ENCODE measurements at regions not wholly inside any gene's neighbourhood (a gene's known extent, or its start where the extent isn't known, plus 50 kb on each side); places are given as distances from the start of the nearest gene placed in this dataset.

DNA sequence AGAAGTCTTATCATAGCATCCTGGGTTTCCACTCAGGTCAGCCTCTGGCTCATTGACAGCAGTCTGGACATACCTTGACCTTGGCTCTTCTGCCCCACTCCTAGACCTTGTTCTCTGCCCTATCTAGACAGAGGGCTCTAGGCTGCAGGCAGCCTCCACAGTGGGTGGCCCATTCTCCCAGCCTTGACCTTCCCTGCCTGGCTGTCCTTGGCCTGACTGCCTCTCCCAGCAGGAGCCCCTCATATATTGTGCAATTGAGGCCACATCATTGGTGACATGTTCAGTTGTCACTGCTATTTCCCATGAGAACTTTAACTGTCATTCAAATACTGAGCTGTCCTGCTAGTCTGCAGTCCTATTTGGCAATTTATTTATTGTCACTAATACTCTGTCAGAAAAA is 503.4 kb downstream of the PLXNA4 start:
- no peak for DNase-seq
- intact Hi-C loops (cut with DNase I): no loop called here

DNA sequence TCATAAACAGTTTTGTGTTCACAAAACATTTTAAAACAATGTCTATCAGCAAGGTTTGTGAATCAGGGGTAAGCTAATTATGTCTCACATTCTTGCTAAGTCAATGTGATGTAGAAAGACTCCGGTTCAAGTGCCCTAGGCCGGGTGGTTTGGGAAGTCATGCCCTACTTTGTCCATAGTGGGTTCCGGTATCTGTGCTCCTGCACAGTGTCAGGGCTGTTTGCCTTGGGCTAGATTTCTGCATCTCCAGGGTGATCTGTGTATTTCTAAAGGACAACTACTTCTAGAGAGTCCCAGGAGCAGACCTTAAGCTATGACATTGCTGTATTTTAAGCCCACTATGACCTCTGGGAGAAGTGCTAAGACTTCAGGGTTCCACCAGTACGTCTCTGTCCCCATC is 504.1 kb downstream of the PLXNA4 start:
- intact Hi-C loops (cut with DNase I): no loop called here
- DNase-seq: no peak

DNA sequence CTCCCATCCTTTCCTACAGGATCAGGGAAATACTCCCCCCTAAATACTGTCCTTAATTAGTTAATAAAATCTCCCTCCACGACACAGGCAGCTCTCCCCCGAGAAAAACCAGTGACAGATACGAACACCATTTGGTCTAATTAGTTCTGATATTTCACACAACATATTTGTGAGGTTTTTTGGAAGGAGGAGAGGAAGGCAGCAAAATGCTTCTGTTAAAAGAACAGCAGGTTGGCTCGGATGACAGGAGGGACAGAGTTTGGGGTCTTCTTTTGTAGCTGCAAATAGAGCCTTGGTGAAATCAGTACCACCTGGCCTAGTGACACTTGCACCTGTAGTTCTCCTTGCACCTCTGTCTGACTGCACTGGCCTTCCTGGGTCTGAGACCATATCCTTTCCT is 507.0 kb downstream of the PLXNA4 start:
- no peak for DNase-seq
- intact Hi-C loops (cut with DNase I): no loop called here

DNA sequence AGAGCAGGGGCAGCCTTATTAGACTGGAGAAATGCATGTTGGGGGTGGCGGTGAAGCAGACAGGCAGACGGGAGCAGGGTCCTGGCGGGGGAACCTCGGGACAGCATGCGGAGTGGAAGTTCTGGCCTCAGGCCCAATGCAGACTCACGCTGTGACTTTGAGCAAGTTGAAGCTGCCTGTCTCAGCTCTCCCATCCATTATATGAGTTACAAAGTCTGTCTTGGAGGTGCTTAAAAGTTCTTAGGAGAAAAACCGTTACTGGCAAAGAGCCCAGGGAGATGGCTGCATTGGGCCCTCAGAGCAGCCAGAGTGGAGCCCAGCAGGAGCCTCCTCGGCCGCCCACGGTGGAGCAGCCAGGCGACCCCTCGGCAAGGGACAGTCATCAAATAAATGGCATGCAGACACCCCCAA is 509.5 kb downstream of the PLXNA4 start:
- peak in 17 of 42 donors; percentile 5 to 69 (median 36) for DNase-seq
- intact Hi-C loops (cut with DNase I): no loop called here

DNA sequence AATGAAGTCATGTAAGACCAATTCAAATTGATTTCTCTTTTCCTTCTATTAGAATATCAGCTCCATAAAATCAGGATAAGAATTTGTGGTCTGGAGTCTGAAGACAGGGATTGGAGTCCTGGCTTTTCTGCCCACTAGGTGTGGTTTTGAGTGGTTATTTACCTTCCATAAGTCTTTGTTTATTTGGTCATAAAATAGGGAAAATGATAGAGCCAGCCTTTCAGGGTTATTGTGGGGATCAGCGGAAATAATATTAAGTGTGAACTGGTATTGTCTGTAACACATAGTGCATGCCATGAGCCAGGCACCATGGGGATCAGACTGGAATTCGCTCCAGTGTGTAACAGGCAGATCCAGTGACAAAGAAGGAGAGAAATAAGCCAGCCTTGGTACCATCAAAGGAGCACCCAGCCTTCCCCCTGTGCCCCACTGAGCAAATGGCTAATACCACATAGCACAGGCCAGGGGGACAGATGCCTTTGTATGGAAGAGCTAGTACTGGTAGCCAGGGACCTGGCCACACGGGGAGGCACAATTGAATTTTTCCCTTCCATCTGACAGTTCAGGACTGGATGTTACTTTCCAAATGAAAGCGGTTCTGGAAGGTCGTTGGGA is 509.7 kb upstream of the PODXL start:
- intact Hi-C loops (cut with DNase I): no loop called here
- peak in 3 of 42 donors; percentile 10 to 42 (median 36) for DNase-seq

DNA sequence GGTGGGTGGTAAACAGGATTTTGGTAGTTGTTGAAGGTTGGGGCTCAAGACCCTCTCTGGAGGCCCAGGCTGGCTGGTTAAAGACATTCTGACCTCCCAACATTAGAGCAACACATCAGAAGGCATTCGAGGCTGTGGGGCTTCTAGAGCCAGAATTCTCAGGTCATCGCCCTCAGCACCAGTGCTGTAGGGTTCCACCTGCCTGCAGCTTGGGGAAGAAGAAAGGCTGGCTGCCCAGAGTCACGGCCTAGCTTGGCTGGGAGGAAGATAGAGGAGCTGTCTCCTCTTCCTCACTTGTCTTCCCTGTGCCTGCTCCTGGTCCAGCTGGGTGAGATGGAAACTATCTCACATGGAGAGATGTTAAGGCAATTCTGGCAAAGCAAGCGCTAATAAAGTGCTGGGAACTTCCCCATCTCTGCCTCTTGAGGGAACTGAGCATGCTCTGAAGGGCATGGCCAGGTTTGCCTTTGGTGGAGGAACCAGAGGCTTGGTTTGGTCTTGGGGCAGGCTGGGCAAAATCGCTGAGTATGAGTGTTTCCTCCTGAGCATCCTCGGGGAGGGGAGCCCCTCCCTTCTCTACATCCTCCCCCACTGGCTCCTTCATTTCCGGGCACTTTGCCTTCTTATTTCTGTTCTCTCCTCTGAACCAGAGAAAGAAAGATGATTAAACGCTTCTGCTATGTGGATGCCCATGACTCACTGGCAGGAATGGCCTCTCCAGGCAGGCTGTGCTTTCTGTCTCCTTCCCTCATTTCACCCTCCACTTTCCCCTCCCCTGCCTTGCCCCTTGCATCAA is 509.0 kb upstream of the PODXL start:
- intact Hi-C loops (cut with DNase I): no loop called here
- peak in 11 of 42 donors; percentile 18 to 79 (median 50) for DNase-seq

DNA sequence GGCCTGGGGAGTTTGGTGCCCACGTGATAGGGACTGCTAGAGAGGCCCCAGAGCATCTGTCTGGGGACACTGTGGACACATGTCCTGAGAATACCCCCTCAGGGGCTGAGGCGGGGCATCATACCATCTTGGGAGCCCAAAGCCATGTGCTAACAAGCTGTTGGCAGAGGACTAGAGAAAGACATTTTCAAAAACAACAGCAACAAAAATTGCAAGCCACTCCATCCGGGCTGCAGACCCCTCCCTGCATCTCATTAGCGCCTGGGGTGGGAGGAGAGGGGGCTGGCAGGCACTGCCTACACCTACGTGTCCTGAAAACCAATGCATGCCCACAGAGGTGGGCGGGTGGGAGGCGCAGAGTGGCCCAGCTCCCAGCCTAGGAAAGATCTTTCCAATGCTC is 507.4 kb upstream of the PODXL start:
- peak in 2 of 42 donors; percentile 10 to 25 for DNase-seq
- intact Hi-C loops (cut with DNase I): no loop called here

DNA sequence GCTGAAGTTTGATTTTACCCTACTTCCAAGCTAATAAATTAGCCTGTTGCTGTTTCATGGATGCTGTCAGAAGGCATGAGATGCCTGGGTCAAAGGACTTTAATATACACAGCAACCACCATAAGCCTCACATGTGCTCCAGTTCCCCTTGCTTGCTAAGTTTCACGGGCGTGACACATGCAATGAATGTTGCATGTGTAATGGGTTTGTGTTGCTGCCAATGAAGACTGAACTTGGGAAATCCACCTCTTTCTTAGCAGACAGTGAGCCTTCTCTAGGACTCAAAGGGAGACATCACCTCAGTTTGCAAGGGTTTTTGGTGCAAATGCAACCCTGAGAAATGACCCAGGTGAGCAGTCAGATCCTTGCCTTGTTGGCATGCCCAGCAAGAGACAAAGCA is 505.5 kb upstream of the PODXL start:
- DNase-seq: peak in 2 of 42 donors; percentile 8 to 25
- intact Hi-C loops (cut with DNase I): no loop called here

DNA sequence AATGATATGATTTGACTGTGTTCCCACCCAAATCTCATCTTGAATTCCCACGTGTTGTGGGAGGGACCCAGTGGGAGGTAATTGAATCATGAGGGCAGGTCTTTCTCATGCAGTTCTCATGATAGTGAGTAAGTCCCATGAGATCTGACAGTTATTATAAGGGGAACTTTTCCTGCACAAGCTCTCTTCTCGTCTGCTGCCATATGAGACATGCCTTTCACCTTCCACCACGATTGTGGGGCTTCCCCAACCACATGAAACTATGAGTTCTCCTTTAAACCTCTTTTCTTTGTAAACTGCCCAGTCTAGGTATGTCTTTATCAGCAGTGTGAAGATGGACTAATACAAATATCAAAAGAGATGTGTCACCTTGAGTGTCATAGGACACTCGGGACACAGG is 502.7 kb upstream of the PODXL start:
- intact Hi-C loops (cut with DNase I): no loop called here

DNA sequence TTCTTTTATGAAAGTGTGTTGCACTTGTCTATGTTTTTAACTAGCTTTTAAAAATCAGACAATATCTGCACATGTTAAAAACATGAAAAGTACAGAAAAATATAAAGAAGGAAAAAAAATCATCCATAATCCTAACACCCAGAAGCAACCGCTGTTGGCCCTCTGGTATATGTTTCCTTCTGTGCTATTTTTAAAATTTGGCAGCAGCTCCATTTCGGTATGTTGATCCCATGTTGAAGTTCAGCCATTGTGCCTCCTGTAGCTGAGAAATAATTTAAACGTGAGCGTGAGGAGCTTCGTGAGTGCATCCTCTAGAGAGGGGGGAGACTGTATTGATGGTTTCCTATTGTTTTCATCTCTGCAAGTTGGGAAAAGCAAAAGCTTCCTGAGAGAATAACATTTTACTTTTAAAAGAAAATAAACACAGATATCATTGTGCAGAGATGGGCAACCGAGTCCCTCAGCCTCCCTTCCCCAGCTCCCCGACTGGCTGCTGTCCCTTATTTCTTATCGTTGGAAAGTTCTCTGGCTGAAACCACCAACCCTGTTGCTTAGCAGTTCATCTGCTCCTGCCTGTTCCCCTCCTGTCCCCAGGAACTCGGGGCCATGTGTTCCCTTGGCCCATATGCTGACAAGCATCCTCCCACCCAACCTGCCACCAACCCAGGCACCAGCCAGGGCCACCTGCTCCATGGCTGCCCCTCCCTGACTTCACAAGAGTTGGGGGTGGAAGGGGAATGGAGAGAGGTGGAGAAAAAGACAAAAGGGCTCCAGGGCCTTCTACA is 499.1 kb upstream of the PODXL start:
- intact Hi-C loops (cut with DNase I): no loop called here
- DNase-seq: no peak

More for the DNA sequence above, 502.7 kb upstream of the PODXL start:
- DNase-seq: peak in 1 of 42 donors; percentile 9

DNA sequence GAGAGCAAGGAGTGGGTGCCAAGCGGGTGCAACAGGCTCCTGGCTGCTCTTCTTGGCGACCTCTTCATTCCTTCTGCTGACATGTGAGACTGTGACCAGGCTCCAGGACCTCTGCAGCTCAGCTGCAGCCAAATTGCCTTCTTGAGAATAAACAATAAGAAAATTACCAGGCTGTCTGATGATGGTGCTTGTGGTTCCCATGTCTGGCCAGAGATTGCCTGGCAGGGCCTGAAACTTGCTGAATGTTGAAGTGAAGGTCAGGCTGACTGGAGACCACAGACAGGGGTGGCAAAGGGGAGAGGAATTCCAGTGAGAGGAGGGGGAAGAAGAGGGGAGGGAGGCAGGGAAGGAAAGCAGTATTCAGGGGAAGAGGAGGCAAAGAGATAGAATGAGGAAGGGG is 497.4 kb upstream of the PODXL start:
- no peak for DNase-seq
- intact Hi-C loops (cut with DNase I): no loop called here

DNA sequence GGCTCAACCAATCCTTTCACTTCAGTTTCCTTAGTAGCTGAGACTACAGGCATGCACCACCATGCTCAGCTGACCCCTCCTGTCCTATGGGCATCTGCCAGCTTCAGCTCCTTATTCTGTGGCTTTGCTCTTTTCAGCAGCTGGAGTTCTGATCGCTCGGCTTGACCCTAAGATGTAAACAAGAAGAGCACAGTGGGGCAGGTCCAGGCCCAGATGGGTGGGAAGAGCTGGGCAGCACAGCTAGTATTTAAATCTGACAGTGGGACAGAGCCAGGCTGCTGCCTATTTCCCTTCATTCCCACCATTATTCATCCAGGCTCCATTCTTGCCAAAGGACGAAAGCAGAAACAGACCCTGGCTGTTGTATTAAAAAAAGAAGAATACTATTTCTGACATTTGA is 494.9 kb upstream of the PODXL start:
- intact Hi-C loops (cut with DNase I): no loop called here
- no peak for DNase-seq

DNA sequence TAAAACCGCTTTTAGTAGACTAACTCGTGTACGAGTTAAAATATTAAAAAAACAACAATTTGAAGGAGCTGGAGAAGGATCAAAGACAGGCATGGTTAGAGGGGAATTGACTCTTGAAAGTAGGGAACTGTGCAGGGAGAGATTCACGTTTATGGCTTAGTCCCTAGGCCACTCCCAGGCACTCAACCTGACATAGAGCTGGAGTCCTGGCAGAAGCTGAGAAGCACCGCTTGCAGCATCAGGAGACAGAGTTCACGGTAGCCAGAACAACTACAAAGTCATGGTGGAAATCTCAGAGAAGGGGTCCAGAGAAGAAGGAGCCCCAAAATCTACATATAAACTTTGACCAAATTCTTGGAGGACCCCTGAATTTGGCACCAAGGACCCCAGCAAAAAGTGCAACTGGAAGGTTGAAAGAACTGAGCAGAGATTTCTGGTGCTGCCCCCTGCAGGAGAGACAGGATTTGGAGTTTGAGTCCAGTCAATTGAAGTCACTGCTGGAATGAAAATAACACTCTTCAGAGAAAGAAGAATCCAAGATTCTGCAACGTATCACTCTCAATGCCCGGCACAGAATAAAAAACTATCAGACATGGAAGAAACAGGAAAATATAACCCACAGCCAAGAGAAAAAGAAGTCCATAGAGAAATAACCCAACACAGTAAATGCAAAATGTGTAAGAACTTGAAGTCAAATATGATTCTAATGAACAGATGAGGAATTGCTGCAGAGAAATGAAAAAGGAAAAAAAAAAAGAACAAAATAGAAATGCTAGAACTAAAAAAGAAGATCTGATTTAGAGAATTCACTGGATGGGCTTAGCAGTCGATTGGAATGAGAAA is 493.3 kb upstream of the PODXL start:
- peak in 3 of 42 donors; percentile 28 to 65 (median 41) for DNase-seq
- intact Hi-C loops (cut with DNase I): no loop called here

DNA sequence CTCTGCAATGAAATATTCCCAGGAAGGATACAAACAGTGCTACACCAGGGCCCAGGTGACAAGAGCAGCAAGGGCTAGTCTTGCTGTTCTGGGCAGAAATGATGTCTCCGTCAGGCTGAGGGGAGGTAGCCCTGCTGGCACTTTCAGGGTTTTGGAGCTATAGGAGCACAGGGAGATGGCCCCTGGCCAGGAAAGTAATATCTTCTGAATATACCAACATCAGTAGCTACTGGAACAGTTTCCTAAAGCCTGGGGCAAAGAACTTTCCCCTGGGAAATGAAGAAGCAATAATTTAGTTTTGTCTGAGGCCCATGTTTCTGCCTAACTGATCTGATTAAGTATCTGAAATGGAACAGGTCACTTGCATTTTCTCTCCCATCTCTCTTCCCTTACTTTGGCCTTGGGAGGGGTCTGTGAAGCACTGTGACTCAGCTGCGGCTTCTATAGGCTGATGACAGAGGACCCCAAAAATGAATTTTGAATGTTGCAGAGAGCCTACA is 489.1 kb upstream of the PODXL start:
- intact Hi-C loops (cut with DNase I): no loop called here
- no peak for DNase-seq

DNA sequence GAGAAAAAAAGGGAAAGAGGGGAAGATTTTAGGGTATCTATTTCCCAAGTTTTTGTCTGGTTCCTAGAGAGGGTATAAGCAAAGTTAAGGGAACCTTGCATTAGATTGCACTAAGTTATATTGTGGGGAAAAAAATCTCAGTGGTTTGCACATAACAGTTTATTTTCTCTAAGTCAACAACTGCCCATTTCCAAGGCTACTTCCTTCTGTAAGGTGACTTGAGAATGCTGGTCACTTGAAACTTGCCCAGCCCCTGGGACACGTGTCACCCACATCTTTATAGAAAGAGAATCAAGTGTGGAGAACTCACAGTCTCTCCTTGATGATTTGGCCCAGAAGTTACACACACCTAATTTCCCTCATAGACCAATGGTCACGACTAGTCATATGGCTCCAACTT is 488.6 kb upstream of the PODXL start:
- no peak for DNase-seq
- intact Hi-C loops (cut with DNase I): no loop called here

DNA sequence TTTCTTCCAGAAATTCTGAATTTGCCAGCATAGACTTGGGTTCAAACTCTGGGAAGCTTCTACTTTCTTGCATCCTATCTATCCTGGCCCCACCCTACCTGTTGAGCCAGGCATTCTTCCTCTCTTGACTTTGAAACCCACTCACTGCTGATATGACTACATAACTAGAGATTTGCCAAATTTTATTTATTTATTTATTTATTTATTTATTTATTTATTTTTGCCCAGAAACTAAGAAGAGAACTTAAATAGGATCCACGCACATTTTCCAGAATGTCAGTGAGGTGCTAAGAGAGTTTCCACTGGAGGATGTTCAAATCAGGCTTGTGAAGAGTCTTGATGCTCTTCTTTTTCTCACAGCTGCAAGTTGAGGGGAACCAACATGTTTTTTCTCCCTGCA is 487.8 kb upstream of the PODXL start:
- intact Hi-C loops (cut with DNase I): no loop called here
- no peak for DNase-seq

DNA sequence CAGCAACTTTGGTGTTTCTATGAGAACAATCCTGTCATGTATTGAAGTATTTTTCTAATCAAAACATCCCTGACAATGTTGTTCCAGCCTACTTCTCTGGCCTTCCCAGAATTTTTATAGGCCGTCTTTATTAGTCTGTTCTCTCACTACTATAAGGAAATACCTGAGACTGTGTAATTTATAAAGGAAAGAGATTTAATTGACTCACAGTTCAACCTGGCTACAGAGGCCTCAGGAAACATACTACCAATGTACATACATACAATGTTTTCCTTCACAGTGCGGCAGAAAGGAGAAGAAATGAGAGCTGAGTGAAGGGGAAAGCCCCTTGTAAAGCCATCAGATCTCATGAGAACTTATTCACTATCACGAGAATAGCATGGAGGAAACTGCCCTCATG is 484.7 kb upstream of the PODXL start:
- intact Hi-C loops (cut with DNase I): no loop called here

DNA sequence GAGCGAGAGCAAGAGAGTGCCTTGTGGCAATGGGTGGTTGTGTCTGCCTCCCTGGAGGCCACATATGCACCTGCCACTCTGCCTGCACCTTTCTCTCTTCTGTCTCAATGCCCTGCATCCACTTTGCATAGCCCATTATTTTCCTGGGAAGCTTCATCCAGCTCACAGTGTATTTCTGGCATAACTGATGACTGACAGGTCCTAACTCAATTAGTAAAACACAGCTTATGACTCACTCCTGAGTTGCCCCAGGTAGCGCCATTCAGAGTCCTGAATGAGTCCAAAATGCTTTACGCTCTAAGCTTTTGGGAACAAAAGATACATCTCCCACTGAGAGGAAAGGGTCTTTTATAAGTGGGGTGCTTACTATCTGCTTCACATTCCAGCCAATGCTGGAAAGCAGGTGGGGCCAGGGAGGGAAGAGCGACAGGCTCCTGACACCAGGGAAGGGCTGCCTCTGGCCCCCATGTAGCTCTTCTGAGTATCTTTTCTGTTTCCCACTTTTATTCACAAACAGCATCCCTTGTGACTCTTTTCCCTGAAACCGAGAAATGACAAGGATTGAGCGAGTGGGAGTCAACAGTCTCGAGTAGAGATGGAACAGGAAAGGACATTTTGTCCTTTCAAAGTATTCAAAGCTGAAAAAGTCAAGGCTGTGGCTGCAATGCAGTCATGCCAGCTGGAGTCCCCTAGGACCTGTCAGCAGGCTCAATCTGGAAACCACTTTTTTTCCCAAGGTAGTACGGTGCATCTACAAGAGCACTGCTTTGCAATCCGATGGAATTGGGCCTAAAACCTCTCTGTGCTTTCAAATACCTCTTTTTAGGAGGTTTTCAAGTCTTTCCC is 479.3 kb upstream of the PODXL start:
- DNase-seq: peak in 12 of 42 donors; percentile 4 to 63 (median 26)
- intact Hi-C loops (cut with DNase I): no loop called here

More for the DNA sequence above, 484.7 kb upstream of the PODXL start:
- DNase-seq: no peak
